ENCODE measurements at regions not wholly inside any gene's neighbourhood (a gene's known extent, or its start where the extent isn't known, plus 50 kb on each side); places are given as distances from the start of the nearest gene placed in this dataset.

DNA sequence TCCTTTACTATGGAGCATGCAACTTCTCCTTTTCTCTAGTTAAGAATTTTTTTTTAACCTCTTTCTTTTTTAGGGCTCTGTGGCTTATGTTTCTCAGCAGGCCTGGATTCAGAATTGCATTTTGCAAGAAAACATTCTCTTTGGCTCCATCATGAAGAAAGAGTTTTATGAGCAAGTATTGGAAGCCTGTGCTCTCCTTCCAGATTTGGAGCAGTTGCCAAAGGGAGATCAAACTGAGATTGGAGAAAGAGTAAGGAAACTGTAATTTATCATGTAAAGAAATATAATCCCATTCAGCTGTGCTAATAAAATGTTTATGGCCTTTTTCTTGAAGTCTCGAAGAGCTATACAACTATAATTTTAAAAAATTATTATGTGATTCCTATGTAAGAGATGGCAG, 70.1 kb downstream of the HSPA13 start:
- Histone ChIP-seq H3K4me3 (no peak overlapping the region), H3K4me1 (peaks cover 0 to 5% (median 0%) of the 10 kb centered on the region in 6 donors), H3K27ac (no peak overlapping the region), H3K36me3 (no peaks in the 10 kb centered on the region), H3K27me3 (replicated peaks in 1 of 7) (no peaks in the 10 kb centered on the region), H3K9me3 (no peaks in the 10 kb centered on the region)
- DNase-seq, result no peak
- intact Hi-C loops (cut with DNase I; ENCODE audit: low total_unique reads), result no loop called here
- TF ChIP-seq POLR2A (IDR thresholded peaks at IDR 0.05), result no peak
- no peak for TF ChIP-seq CTCF (IDR thresholded peaks at IDR 0.05 in 8 of 11, conservative IDR thresholded peaks at IDR 0.05 in 3 of 11)
- no peak for TF ChIP-seq POLR2AphosphoS5 (IDR thresholded peaks at IDR 0.05)
- 69 to 89% (median 81%) methylated on average over 1 of the region's 1 CpG for WGBS, 5 donors

- H3K36me3 ChIP-seq, result no peaks in the 10 kb centered on the region
- intact Hi-C loops (cut with DNase I; ENCODE audit: low total_unique reads), result loop anchor here (10.0 kb wide), 1 partner anchor 57 kb away; no protein-coding TSS in a partner anchor
- WGBS, 5 donors, result 35 to 47% (median 43%) methylated on average over 5 of the region's 5 CpGs
- no peak overlapping the region for H3K27ac ChIP-seq
- no peak for TF ChIP-seq POLR2A (IDR thresholded peaks at IDR 0.05)
- no peak for TF ChIP-seq POLR2AphosphoS5 (IDR thresholded peaks at IDR 0.05)
- no peak for TF ChIP-seq CTCF (IDR thresholded peaks at IDR 0.05 in 8 of 11, conservative IDR thresholded peaks at IDR 0.05 in 3 of 11)
- no peak overlapping the region for H3K4me3 ChIP-seq
- DNase-seq, result no peak
- H3K9me3 ChIP-seq, result no peaks in the 10 kb centered on the region
- H3K4me1 ChIP-seq, result peaks cover 0 to 5% (median 0%) of the 10 kb centered on the region in 6 donors
- H3K27me3 ChIP-seq (replicated peaks in 1 of 7), result no peaks in the 10 kb centered on the region
These were observed 74.7 kb downstream of the HSPA13 start for GRCh38 chr21:14308234-14308633.

GRCh38 chr21:14306126-14306907, 76.6 kb downstream of the HSPA13 start:
- H3K27ac ChIP-seq, result no peak overlapping the region
- H3K4me3 ChIP-seq, result no peak overlapping the region
- H3K9me3 ChIP-seq, result no peaks in the 10 kb centered on the region
- WGBS, 5 donors, result 15 to 20% (median 17%) methylated on average over 5 of the region's 5 CpGs
- no peaks in the 10 kb centered on the region for H3K36me3 ChIP-seq
- DNase-seq, result no peak
- peaks cover 0 to 5% (median 0%) of the 10 kb centered on the region in 6 donors for H3K4me1 ChIP-seq
- TF ChIP-seq POLR2A (IDR thresholded peaks at IDR 0.05) (no peak), CTCF (IDR thresholded peaks at IDR 0.05 in 8 of 11, conservative IDR thresholded peaks at IDR 0.05 in 3 of 11) (peak in 1 of 11 experiments; percentile 12)
- H3K27me3 ChIP-seq (replicated peaks in 1 of 7), result no peaks in the 10 kb centered on the region
- intact Hi-C loops (cut with DNase I; ENCODE audit: low total_unique reads), result loop anchor here (10.0 kb wide), 1 partner anchor 58 kb away; no protein-coding TSS in a partner anchor

GRCh38 chr21:14303731-14304488, 79.0 kb downstream of the HSPA13 start:
- no peak for TF ChIP-seq POLR2AphosphoS5 (IDR thresholded peaks at IDR 0.05)
- no peak for TF ChIP-seq CTCF (IDR thresholded peaks at IDR 0.05 in 8 of 11, conservative IDR thresholded peaks at IDR 0.05 in 3 of 11)
- no peak for TF ChIP-seq POLR2A (IDR thresholded peaks at IDR 0.05)
- Histone ChIP-seq H3K4me3 (no peak overlapping the region), H3K27me3 (replicated peaks in 1 of 7) (no peaks in the 10 kb centered on the region), H3K4me1 (peaks cover 0 to 5% (median 0%) of the 10 kb centered on the region in 6 donors), H3K27ac (no peak overlapping the region), H3K36me3 (no peaks in the 10 kb centered on the region), H3K9me3 (no peaks in the 10 kb centered on the region)
- 77 to 89% (median 82%) methylated on average over 8 of the region's 8 CpGs for WGBS, 5 donors
- intact Hi-C loops (cut with DNase I; ENCODE audit: low total_unique reads), result loop anchor here (10.0 kb wide), 1 partner anchor 61 kb away; no protein-coding TSS in a partner anchor
- DNase-seq, result no peak
